ENCODE measurements at regions not wholly inside any gene's neighbourhood (a gene's known extent, or its start where the extent isn't known, plus 50 kb on each side); places are given as distances from the start of the nearest gene placed in this dataset.

DNA sequence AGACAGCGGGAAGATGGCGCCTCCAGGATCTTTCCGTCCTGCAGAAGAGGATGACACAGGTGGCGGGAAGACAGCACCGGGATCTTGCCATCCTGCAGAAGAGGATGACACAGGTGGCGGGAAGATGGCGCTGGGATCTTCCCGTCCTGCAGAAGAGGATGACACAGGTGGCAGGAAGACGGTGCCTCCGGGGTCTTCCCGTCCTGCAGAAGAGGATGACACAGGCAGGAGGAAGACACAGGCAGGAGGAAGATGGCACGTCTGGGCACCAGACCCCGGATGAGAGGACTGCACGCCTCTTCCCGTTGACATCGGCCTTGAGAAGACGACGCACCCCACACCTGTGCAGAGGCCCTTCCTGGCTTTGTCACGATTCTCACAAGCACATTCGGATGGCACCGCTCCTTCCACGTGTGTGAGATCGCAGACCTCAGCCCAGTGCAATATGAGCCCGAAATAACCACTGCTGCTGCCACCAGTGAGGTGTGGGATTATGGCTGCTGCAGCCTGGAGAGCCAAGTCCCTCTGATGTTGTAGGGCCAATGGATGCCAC is 79.4 kb upstream of the SNTG2 start:
- TF ChIP-seq, protein P1, sequence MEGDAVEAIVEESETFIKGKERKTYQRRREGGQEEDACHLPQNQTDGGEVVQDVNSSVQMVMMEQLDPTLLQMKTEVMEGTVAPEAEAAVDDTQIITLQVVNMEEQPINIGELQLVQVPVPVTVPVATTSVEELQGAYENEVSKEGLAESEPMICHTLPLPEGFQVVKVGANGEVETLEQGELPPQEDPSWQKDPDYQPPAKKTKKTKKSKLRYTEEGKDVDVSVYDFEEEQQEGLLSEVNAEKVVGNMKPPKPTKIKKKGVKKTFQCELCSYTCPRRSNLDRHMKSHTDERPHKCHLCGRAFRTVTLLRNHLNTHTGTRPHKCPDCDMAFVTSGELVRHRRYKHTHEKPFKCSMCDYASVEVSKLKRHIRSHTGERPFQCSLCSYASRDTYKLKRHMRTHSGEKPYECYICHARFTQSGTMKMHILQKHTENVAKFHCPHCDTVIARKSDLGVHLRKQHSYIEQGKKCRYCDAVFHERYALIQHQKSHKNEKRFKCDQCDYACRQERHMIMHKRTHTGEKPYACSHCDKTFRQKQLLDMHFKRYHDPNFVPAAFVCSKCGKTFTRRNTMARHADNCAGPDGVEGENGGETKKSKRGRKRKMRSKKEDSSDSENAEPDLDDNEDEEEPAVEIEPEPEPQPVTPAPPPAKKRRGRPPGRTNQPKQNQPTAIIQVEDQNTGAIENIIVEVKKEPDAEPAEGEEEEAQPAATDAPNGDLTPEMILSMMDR (IDR thresholded peaks at IDR 0.05; ENCODE audit: poor library complexity), result no peak
- TF ChIP-seq EZH2 (IDR thresholded peaks at IDR 0.05; ENCODE audit: borderline replicate concordance) (no peak), EZH2phosphoT487 (IDR thresholded peaks at IDR 0.05; ENCODE audit: low read depth, severe bottlenecking, unreplicated experiment) (no peak)

Measured in hepatocyte (in vitro differentiated cells).